Posterior vena cava (tissue), 2 donors: ENCODE measurements at regions not wholly inside any gene's neighbourhood (a gene's known extent, or its start where the extent isn't known, plus 50 kb on each side); places are given as distances from the start of the nearest gene placed in this dataset.
"Not testable (repeated sequence)": the region's sequence is repeated elsewhere in the genome, so short reads cannot be mapped to it uniquely, and the experiment has no call there.

Experiments
- DNase-seq: peaks from one replicate; pipeline ENCODE4 v3.0.0-alpha.2; 2020; ENCODE audit warnings: low spot score
- intact Hi-C, 2 donors: fragments of 100-400 bp; cut with DNase I; formaldehyde crosslinking; loops; one replicate each; pipeline versions ENCODE4 v1.14.1 to v1.14.2; 2022 to 2023
- donor health status: DM: yes; HTN: yes; CAD: no.
- donor health status: DM: yes; HTN: yes; CAD: no.

DNA sequence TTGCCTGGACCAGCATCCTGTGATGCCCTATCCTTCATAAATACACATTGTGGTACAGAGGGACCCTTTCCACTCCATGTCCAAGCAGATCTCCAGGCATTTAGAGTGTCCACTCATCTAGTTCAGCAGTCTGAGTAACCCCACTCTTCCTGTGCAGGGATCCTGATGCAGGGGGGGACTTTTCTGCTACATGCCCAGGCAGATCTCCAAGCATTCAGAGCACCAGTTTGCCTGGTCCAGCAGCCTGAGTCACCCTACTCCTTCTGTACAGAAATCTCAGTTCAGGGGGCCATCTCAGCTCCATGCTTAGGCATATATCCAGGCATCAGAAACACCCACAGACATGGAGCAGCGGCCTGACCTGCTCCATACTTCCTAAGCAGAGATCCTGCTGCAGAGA is 1089.8 kb downstream of the FAT4 start:
- intact Hi-C loops = no loop called here
- no peak for DNase-seq

DNA sequence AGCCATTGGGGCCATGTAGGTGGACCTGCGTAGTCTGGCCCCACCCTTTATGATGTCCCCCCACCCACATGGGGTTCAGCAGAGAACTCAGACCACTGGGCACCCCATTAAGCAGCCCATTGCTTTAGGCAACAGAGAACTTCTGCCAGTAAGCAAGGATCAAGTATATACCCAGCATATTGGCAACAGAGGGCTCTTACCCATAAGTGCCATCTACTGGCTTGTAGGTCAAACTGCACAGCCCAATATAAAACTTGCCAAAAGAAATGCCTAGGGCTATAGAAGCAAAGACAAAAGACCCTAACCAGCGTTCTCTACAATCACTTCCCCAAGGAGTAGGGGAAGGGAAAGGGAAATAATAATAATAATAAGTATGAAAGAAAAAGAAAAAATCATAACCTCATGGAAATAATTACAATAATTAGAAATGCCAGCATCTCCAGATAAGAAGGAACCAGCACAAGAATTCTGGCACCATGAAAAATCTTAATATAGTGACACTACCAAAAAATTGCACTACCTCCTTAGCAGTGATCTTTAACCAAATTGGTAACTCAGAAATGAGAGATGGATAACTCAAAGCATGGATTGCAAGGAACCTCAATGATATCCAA is 1090.7 kb downstream of the FAT4 start:
- intact Hi-C loops = no loop called here
- no peak for DNase-seq

DNA sequence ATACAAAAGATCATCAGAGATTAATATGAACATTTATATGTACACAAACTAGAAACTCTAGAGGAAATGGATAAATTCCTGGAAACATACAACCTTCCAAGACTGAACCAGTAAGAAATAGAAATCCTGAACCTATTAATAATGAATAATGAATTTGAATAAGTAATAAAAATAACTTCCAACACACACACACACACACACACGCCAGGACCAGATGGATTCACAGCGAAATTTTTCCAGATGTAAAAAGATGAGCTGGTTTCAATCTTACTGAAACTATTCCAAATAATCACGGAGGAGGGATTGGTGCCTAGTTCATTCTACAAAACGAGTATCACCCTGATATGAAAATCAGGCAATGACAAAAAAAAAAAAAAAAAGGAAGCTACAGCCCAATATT is 1095.0 kb downstream of the FAT4 start:
- intact Hi-C loops = no loop called here
- no peak for DNase-seq

- intact Hi-C loops = no loop called here
Measured at GRCh38 chr4:126411047-126411446, 1096.3 kb downstream of the FAT4 start.

GRCh38 chr4:126412310-126412709 is 1097.6 kb downstream of the FAT4 start:
- DNase-seq, intact Hi-C loops: not testable (repeated sequence)

More at GRCh38 chr4:126411047-126411446, 1096.3 kb downstream of the FAT4 start:
- DNase-seq = no peak

GRCh38 chr4:126414741-126415140 is 1100.0 kb downstream of the FAT4 start:
- DNase-seq = no peak
- intact Hi-C loops = no loop called here

DNA sequence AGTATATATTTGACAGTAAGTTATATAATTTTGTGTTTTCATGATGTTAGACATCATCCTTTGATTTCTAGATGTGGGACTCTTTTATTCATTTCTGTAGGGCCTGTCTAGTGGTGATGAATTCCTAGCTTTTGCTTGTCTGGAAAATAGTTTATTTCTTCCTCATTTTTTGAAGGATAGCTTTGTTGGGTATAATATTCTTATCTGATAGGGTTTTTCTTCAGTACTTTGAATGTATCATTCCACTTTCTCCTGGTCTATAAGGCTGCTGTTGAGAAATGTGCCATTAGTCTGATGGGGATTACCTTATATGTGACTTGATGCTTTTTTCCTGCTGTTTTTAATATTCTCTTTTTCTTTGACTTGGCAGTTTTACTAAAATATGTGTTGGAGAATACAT is 1104.5 kb downstream of the FAT4 start:
- no peak for DNase-seq
- intact Hi-C loops = no loop called here

DNA sequence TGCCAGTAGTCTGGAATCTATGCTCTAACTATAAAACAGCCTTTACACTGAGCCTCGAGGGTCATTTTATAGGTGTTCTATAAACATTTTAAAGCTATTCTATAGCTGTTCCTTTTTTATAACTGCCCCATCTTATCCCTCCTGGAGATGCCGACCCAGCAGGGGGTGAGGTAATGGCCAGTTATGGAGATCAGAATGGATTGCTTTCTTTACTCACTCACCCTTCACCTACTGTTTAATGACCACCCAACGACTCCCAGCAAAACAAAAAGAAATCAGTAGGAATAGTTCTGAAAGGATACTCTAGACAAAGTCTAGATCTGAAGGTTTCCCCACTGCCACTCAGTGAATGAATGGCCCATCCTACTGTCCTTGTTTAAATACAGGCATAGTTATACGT is 1113.1 kb downstream of the FAT4 start:
- no peak for DNase-seq
- intact Hi-C loops = no loop called here

GRCh38 chr4:126431049-126431448 is 1116.3 kb downstream of the FAT4 start:
- intact Hi-C loops = no loop called here
- DNase-seq = no peak

DNA sequence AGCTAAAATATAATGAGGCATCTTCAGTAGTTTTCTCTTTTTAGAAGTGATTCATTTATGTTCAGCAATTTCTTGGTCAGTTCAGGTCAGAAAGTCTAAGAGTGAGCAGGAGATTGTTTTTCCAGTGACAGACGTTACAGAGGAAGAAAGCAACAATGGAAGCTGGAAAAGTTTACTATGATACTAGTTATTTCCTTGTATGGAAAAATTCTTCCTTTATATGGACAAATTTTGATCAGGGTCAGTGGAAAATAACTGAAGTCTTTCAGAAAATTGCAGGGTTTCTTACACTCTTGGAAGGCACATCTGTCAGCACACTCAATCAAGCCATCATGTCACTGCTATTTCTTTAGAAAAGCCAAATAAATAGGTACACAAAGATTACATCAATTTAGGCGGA is 1120.7 kb downstream of the FAT4 start:
- intact Hi-C loops = no loop called here
- no peak for DNase-seq

- no peak for DNase-seq
- intact Hi-C loops = no loop called here
Measured at GRCh38 chr4:126440297-126440696, 1125.5 kb downstream of the FAT4 start.

GRCh38 chr4:126441173-126442035 is 1126.6 kb downstream of the FAT4 start:
- DNase-seq = no peak
- intact Hi-C loops = no loop called here

- DNase-seq = no peak
- intact Hi-C loops = no loop called here
Measured at GRCh38 chr4:126445596-126445995, 1130.8 kb downstream of the FAT4 start.

GRCh38 chr4:126446917-126447316 is 1132.2 kb downstream of the FAT4 start:
- no peak for DNase-seq
- intact Hi-C loops = no loop called here

DNA sequence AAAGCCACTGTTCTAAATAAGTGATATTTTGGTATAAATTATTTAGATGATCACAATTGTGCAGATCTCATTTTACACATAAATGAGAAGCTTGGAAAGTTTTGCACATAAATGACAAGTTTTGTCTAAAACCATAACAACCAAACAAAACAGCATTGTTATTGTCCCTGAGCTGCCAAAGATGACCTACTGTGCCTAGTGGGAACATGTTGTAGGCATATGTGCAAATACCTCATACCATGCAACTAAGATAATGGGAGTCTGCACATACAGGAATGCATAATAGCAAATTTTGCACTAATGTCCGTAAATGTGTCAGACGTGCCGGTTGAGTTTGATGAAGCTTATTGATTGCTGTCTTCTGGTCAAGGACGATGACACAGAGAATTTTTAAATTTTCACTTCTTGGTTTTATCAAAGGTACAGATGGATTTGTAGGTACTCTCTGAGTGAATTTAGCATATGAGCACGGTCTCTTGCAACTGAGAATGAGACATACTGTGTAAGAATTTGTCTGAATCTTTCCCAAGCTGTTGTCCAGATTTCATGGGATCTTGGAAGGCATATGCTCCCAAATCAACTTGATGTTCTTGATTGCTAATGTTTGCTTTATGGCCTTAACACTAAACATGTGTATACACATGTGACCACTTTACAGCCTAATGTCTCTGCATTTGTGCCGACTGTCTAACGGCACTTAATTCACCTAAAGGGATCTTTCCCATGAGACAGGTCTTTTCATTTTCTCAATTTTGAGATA is 1133.5 kb downstream of the FAT4 start:
- intact Hi-C loops = no loop called here
- no peak for DNase-seq

DNA sequence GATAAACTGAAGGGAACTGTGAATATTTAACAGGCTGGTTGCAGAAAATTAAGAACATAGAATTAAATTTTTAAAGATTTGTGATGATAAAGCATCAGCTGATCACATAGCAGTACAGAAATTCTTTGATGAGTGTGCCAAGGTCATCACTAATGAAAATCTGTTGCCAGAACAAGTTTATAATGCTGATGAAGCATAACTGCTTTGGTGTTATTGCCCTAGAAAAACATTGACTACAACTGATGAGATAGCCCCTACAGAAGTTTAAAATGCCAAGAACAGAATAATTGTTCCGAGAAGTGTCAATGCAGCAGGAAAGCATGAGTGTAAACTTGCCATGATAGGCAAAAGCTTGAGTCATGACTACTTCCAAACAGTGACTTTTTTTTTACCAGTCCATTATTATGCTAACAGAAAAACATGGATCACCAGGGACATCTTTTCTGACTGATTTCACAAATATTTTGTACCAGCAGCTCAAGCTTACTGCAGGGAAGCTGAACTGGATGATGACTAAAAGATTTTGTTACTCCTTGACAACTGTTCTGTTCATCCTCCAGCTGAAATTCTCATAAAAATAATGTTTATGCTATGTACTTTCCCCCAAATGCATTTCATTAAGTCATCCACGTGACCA is 1136.6 kb downstream of the FAT4 start:
- intact Hi-C loops = no loop called here
- DNase-seq = no peak

DNA sequence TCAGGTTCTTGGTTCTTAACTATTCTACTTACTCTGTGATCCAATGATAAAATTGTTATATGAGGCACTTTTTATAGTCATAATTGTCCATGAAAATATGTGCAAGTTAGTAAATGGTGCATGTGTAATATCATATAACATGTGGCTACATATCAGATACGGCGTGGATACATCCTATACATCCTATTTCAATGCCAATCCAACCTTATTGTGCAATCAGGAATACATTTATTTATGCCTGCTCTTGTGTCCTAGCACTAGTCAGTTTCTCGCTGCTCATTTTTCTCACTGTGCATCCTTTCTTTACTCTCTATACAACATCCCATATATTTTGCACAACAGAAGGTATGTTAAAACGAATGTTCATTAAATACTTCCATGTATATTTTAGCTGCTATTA is 1141.1 kb downstream of the FAT4 start:
- intact Hi-C loops = no loop called here
- no peak for DNase-seq

GRCh38 chr4:126458993-126459392 is 1144.2 kb downstream of the FAT4 start:
- intact Hi-C loops = no loop called here
- no peak for DNase-seq

GRCh38 chr4:126465341-126465740 is 1150.6 kb downstream of the FAT4 start:
- no peak for DNase-seq
- intact Hi-C loops = no loop called here

- intact Hi-C loops = no loop called here
- no peak for DNase-seq
Measured at GRCh38 chr4:126466848-126467247, 1152.1 kb downstream of the FAT4 start.
